ENCODE measurements at regions not wholly inside any gene's neighbourhood (a gene's known extent, or its start where the extent isn't known, plus 50 kb on each side); places are given as distances from the start of the nearest gene placed in this dataset.

- H3K9me3 ChIP-seq (ENCODE audit: insufficient read depth, low read depth, low read length) = no peaks in the 10 kb centered on the region
- no peak overlapping the region for H3K27ac Mint-ChIP-seq (ENCODE audit: unreplicated experiment)
- no peaks in the 10 kb centered on the region for H3K9me3 Mint-ChIP-seq (ENCODE audit: unreplicated experiment)
- H3K36me3 Mint-ChIP-seq (ENCODE audit: low read depth, unreplicated experiment) = no peaks in the 10 kb centered on the region
- no peak for FAIRE-seq
- no peaks in the 10 kb centered on the region for H3K36me3 ChIP-seq (ENCODE audit: insufficient read depth, low read length)
- no peaks in the 10 kb centered on the region for H3K79me2 ChIP-seq (ENCODE audit: insufficient read depth, low read length)
- H3K4me2 ChIP-seq (ENCODE audit: low read length) = no peak overlapping the region
- no peak overlapping the region for H3K4me3 Mint-ChIP-seq (ENCODE audit: unreplicated experiment)
- no peak overlapping the region for H2AFZ ChIP-seq (ENCODE audit: low read depth, low read length)
- TF ChIP-seq EZH2 (IDR thresholded peaks at IDR 0.05; ENCODE audit: insufficient read depth, low read length) (no peak), CTCF (IDR thresholded peaks at IDR 0.05; ENCODE audit: insufficient read depth, low read depth, low read length) (no peak)
- H3K27me3 Mint-ChIP-seq (ENCODE audit: low read depth, unreplicated experiment) = no peaks in the 10 kb centered on the region
- DNase-seq (ENCODE audit: low read depth) = no peak
- no peak overlapping the region for H3K27ac ChIP-seq (ENCODE audit: low read depth, low read length)
- no peaks in the 10 kb centered on the region for H3K27me3 ChIP-seq (ENCODE audit: insufficient read depth, low read length)
- H3K9ac ChIP-seq (ENCODE audit: low read length) = no peak overlapping the region
- no peaks in the 10 kb centered on the region for H4K20me1 ChIP-seq (ENCODE audit: insufficient read depth, low read length)
- H3K4me1 ChIP-seq (ENCODE audit: insufficient read depth, low read length) = no peaks in the 10 kb centered on the region
- no peak overlapping the region for H3K4me3 ChIP-seq (ENCODE audit: insufficient read depth, low read depth, low read length)
- H3K4me1 Mint-ChIP-seq (ENCODE audit: low read depth, unreplicated experiment) = no peaks in the 10 kb centered on the region
These were observed 197.4 kb upstream of the MTPN start for GRCh38 chr7:136174477-136175125.

- no peak overlapping the region for H3K27ac Mint-ChIP-seq (ENCODE audit: unreplicated experiment)
- H3K9me3 ChIP-seq (ENCODE audit: insufficient read depth, low read depth, low read length) = no peaks in the 10 kb centered on the region
- no peaks in the 10 kb centered on the region for H3K36me3 Mint-ChIP-seq (ENCODE audit: low read depth, unreplicated experiment)
- H3K4me1 ChIP-seq (ENCODE audit: insufficient read depth, low read length) = no peaks in the 10 kb centered on the region
- H3K27ac ChIP-seq (ENCODE audit: low read depth, low read length) = no peak overlapping the region
- no peak overlapping the region for H2AFZ ChIP-seq (ENCODE audit: low read depth, low read length)
- no peak overlapping the region for H3K9ac ChIP-seq (ENCODE audit: low read length)
- DNase-seq (ENCODE audit: low read depth) (no peak), FAIRE-seq (no peak)
- no peaks in the 10 kb centered on the region for H3K79me2 ChIP-seq (ENCODE audit: insufficient read depth, low read length)
- H3K27me3 Mint-ChIP-seq (ENCODE audit: low read depth, unreplicated experiment) = no peaks in the 10 kb centered on the region
- H4K20me1 ChIP-seq (ENCODE audit: insufficient read depth, low read length) = no peaks in the 10 kb centered on the region
- TF ChIP-seq EZH2 (IDR thresholded peaks at IDR 0.05; ENCODE audit: insufficient read depth, low read length) = no peak
- no peak for TF ChIP-seq CTCF (IDR thresholded peaks at IDR 0.05; ENCODE audit: insufficient read depth, low read depth, low read length)
- H3K9me3 Mint-ChIP-seq (ENCODE audit: unreplicated experiment) = no peaks in the 10 kb centered on the region
- no peaks in the 10 kb centered on the region for H3K27me3 ChIP-seq (ENCODE audit: insufficient read depth, low read length)
- H3K4me3 ChIP-seq (ENCODE audit: insufficient read depth, low read depth, low read length) = no peak overlapping the region
- no peaks in the 10 kb centered on the region for H3K4me1 Mint-ChIP-seq (ENCODE audit: low read depth, unreplicated experiment)
- H3K4me3 Mint-ChIP-seq (ENCODE audit: unreplicated experiment) = no peak overlapping the region
- H3K36me3 ChIP-seq (ENCODE audit: insufficient read depth, low read length) = no peaks in the 10 kb centered on the region
- no peak overlapping the region for H3K4me2 ChIP-seq (ENCODE audit: low read length)
These were observed 196.7 kb upstream of the MTPN start for GRCh38 chr7:136173874-136174273.

- H3K79me2 ChIP-seq (ENCODE audit: insufficient read depth, low read length) = no peaks in the 10 kb centered on the region
- no peak overlapping the region for H3K27ac Mint-ChIP-seq (ENCODE audit: unreplicated experiment)
- no peak overlapping the region for H3K9ac ChIP-seq (ENCODE audit: low read length)
- no peak overlapping the region for H3K27ac ChIP-seq (ENCODE audit: low read depth, low read length)
- H3K4me1 Mint-ChIP-seq (ENCODE audit: low read depth, unreplicated experiment) = no peaks in the 10 kb centered on the region
- no peaks in the 10 kb centered on the region for H3K4me1 ChIP-seq (ENCODE audit: insufficient read depth, low read length)
- H3K4me3 Mint-ChIP-seq (ENCODE audit: unreplicated experiment) = no peak overlapping the region
- FAIRE-seq = no peak
- H3K36me3 Mint-ChIP-seq (ENCODE audit: low read depth, unreplicated experiment) = no peaks in the 10 kb centered on the region
- H3K27me3 Mint-ChIP-seq (ENCODE audit: low read depth, unreplicated experiment) = no peaks in the 10 kb centered on the region
- no peaks in the 10 kb centered on the region for H3K9me3 Mint-ChIP-seq (ENCODE audit: unreplicated experiment)
- no peaks in the 10 kb centered on the region for H3K27me3 ChIP-seq (ENCODE audit: insufficient read depth, low read length)
- H3K4me2 ChIP-seq (ENCODE audit: low read length) = no peak overlapping the region
- H2AFZ ChIP-seq (ENCODE audit: low read depth, low read length) = no peak overlapping the region
- no peaks in the 10 kb centered on the region for H3K36me3 ChIP-seq (ENCODE audit: insufficient read depth, low read length)
- no peak overlapping the region for H3K4me3 ChIP-seq (ENCODE audit: insufficient read depth, low read depth, low read length)
- no peak for DNase-seq (ENCODE audit: low read depth)
- no peaks in the 10 kb centered on the region for H4K20me1 ChIP-seq (ENCODE audit: insufficient read depth, low read length)
- H3K9me3 ChIP-seq (ENCODE audit: insufficient read depth, low read depth, low read length) = no peaks in the 10 kb centered on the region
- TF ChIP-seq EZH2 (IDR thresholded peaks at IDR 0.05; ENCODE audit: insufficient read depth, low read length) (no peak), CTCF (IDR thresholded peaks at IDR 0.05; ENCODE audit: insufficient read depth, low read depth, low read length) (no peak)
These were observed 194.1 kb upstream of the MTPN start for GRCh38 chr7:136171233-136171632.
